Muscle of leg (tissue), 3 donors: ENCODE measurements at regions not wholly inside any gene's neighbourhood (a gene's known extent, or its start where the extent isn't known, plus 50 kb on each side); places are given as distances from the start of the nearest gene placed in this dataset.
A peak's percentile ranks its signal among the peaks of the same experiment; 100 is the strongest.

Experiments
- DNase-seq: peaks from one replicate; pipeline ENCODE4 v3.0.0; 2013
- H3K27ac ChIP-seq: one replicate; pipeline ENCODE4 v1.5.1; 2013; ENCODE audit warnings: mild to moderate bottlenecking, low read length, control low read depth
- H3K27me3 ChIP-seq: one replicate; pipeline ENCODE4 v1.6.1; 2013; ENCODE audit warnings: low read length; ENCODE audit not compliant: control insufficient read depth, insufficient read depth
- H3K36me3 ChIP-seq: one replicate; pipeline ENCODE4 v1.6.1; 2013; ENCODE audit warnings: low read length; ENCODE audit not compliant: control insufficient read depth, insufficient read depth
- H3K4me1 ChIP-seq: one replicate; pipeline ENCODE4 v1.6.1; 2013; ENCODE audit warnings: low read length; ENCODE audit not compliant: control insufficient read depth, insufficient read depth
- H3K4me3 ChIP-seq: one replicate; pipeline ENCODE4 v1.5.1; 2013; ENCODE audit warnings: low read length, control low read depth
- H3K9me3 ChIP-seq: replicated peaks from 2 replicates; pipeline ENCODE4 v1.6.1; 2013; ENCODE audit warnings: low read depth, low read length; ENCODE audit not compliant: control insufficient read depth
- WGBS: methylation state at CpG from one replicate; pipeline ENCODE4 v1.1.5; 2013; ENCODE audit warnings: missing lambda C conversion rate; ENCODE audit not compliant: insufficient coverage; 5-methylcytosine and 5-hydroxymethylcytosine counted together

DNA sequence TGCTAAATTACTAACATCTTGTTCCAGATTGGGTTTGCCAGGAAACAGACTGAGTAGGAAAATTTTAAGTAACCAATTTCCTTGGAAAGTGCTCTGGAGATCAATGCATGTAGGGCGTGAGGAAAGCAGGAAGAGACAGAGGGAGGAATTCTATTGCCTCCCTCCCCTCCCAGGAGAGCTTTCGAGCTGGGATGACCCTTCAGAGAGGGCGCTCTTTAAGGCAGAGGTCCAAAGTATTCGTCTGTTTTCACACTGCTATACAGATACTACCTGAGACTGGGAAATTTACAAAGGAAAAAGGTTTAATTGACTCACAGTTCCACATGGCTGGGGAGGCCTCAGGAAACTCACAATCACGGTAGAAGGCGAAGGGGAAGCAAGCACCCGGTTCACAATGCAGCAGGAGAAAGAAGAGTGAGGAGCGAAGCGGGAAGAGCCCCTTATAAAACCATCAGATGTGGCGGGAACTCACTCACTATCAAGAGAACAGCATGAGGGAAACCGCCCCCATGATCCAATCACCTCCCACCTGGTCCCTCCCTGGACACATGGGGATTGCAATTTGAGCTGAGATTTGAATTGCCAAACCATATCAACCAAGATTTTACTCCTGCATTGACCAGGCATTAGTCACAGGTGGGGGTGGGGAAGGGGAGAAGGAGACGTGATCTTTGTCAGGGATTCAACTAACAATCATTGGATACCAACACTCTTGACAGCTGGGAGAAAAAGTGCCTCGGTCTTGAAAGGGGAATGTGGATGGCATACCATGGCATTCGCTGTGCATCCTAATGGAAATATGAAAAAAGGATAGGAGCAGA is 63.8 kb downstream of the SLITRK2 start:
- Histone ChIP-seq H3K4me3 (no peak overlapping the region), H3K4me1 (no peaks in the 10 kb centered on the region), H3K9me3 (no peaks in the 10 kb centered on the region), H3K27ac (no peak overlapping the region), H3K27me3 (no peaks in the 10 kb centered on the region), H3K36me3 (no peaks in the 10 kb centered on the region)
- 20% methylated on average over 2 of the region's 14 CpGs for WGBS
- DNase-seq, result peak; percentile 32

DNA sequence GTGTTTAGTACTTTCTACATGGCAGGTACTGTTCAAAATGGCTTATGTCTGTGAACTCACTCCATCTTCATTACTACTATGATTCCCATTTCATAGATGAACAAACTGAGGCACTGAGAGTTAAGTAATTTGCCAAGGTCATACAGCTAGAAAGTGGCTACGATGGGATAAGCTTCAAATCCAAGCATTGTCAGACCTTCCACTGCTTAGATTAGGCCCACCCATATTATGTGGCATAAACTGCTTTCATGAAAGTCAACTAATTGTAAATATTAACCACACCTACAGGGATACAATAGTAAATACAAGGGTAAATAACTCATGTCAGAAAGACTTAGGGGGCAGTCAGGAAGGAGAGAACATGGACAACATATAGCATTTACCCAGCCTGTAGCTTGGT is 68.8 kb downstream of the SLITRK2 start:
- Histone ChIP-seq H3K27me3 (no peaks in the 10 kb centered on the region), H3K4me3 (no peak overlapping the region), H3K9me3 (peaks cover 4% of the 10 kb centered on the region), H3K36me3 (no peaks in the 10 kb centered on the region), H3K4me1 (no peaks in the 10 kb centered on the region), H3K27ac (no peak overlapping the region)
- no CpG with 5 or more reads among the region's 1 CpG for WGBS
- no peak for DNase-seq

DNA sequence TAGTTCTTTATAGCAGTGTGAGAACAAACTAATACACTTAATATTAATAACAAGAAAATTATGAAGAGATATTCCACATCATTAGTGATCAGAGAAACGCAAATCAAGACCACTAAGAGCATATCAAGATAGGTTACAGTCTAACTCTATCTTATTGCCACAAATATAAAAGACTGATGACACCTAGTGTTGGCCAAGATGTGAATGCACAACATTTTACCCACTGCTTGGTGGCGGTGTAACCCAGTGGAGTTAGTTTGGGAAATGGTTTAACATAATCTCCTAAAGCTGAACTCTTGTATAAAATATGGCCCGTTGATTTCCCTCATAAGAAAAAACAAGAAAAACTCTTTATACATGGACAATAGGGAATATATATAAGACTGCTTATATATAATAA is 92.4 kb downstream of the SLITRK2 start:
- no peak for DNase-seq
- no peak overlapping the region for H3K27ac ChIP-seq
- no peaks in the 10 kb centered on the region for H3K4me1 ChIP-seq
- no peaks in the 10 kb centered on the region for H3K9me3 ChIP-seq
- no CpG with 5 or more reads among the region's 3 CpGs for WGBS
- no peaks in the 10 kb centered on the region for H3K36me3 ChIP-seq
- H3K27me3 ChIP-seq, result no peaks in the 10 kb centered on the region
- no peak overlapping the region for H3K4me3 ChIP-seq

DNA sequence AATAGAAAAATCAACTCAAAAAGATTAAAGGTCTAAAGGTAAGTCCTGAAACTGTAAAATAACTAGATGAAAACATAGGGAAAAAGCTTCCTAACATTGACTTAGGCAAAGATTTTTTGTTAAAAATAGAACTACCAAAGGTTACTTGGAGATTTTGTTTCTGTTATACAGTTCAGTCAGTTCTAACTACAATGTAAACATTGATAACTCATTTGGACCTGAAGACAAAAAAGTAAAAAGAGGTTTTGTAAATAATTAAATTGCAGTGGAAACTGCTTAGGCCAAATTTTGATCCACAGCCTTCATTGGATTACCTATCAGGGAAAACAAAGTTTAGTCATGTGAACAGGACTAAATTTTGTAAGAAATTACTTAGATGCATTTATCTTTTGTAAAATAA is 101.8 kb downstream of the SLITRK2 start:
- Histone ChIP-seq H3K9me3 (no peaks in the 10 kb centered on the region), H3K4me3 (no peak overlapping the region), H3K4me1 (no peaks in the 10 kb centered on the region), H3K27ac (no peak overlapping the region), H3K27me3 (no peaks in the 10 kb centered on the region), H3K36me3 (no peaks in the 10 kb centered on the region)
- no peak for DNase-seq

DNA sequence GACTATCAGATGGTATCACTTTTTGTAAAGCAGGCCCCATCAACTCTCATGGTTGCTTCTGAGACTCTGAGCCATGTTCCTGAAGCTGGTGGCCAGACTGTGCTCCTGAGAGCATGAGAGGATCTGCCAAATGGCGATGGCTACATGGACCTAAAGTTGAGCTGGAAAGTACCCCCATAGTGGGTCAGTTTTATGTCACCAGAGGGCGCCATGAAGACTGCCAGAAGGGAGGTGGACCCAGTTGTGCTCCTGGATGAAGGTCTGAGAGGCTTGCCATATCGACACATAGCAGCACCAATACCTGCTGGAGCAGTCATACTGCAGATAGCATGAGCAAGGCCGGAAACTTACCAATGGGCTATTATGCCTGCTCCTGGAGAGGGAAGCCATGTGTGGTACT is 105.7 kb downstream of the SLITRK2 start:
- no peak for DNase-seq
- no peaks in the 10 kb centered on the region for H3K36me3 ChIP-seq
- no peak overlapping the region for H3K4me3 ChIP-seq
- no peaks in the 10 kb centered on the region for H3K27me3 ChIP-seq
- 59% methylated on average over 3 of the region's 4 CpGs for WGBS
- no peak overlapping the region for H3K27ac ChIP-seq
- H3K4me1 ChIP-seq, result no peaks in the 10 kb centered on the region
- peaks cover 2% of the 10 kb centered on the region for H3K9me3 ChIP-seq

DNA sequence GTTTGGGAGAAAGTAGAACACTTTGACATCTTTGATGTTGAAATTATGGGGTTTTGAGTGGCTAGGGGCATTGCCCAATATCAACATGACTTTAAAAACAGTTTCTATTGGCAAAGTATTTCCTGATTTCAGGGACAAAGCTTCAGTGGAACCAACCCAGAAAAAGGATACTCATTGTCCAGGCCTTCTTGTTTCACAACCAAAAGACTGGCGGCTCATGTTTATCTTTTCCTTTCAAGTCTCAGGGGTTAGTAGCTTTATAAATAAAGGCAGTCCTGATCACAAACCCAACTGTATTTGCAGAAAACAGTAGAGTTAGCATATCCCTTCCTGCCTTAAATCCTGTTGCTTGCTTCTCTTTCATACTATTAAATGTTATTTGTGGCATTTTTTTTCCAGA is 119.1 kb downstream of the SLITRK2 start:
- H3K9me3 ChIP-seq, result no peaks in the 10 kb centered on the region
- WGBS, result no CpG with 5 or more reads among the region's 1 CpG
- no peaks in the 10 kb centered on the region for H3K36me3 ChIP-seq
- H3K27me3 ChIP-seq, result no peaks in the 10 kb centered on the region
- H3K27ac ChIP-seq, result no peak overlapping the region
- no peak overlapping the region for H3K4me3 ChIP-seq
- no peaks in the 10 kb centered on the region for H3K4me1 ChIP-seq
- no peak for DNase-seq

DNA sequence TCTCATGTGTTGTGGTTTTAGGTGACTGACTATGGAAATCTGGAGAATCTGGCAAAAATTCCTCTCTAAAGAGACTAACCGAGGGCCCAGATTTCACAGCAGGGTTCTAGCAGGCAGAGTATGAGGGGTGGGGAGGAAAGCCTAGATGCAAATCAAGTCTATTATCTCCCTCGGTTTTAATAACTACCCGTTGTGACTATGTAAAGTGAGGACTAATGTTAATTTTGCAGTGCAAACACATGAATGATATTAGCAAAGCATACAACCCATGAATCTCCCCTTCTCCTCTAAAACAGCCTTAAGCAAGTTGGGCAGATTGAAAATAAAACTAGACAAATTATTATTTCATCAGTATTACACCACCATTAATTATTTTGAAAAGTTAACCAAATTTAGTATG is 131.4 kb downstream of the SLITRK2 start:
- Histone ChIP-seq H3K9me3 (no peaks in the 10 kb centered on the region), H3K4me1 (no peaks in the 10 kb centered on the region), H3K27me3 (no peaks in the 10 kb centered on the region), H3K4me3 (no peak overlapping the region), H3K36me3 (no peaks in the 10 kb centered on the region), H3K27ac (no peak overlapping the region)
- WGBS, result no CpG with 5 or more reads among the region's 3 CpGs
- DNase-seq, result no peak

DNA sequence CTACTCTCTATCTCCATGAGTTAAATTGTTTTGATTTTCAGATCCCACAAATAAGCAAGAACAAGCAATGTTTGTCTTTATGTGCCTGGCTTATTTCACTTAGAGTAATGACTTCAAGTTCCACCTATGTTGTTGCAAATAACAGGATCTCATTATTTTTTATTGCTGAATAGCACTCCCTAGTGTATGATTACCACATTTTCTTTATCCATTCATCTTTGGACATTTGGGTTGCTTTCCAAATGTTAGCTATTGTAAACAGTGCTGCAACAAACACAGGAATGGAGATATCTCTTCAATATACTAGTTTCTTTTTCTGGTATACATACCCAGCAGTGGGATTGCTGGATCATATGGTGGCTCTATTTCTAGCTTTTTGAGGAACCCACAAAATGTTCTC is 136.0 kb downstream of the SLITRK2 start:
- H3K9me3 ChIP-seq, result no peaks in the 10 kb centered on the region
- no peak overlapping the region for H3K4me3 ChIP-seq
- DNase-seq, result no peak
- H3K36me3 ChIP-seq, result no peaks in the 10 kb centered on the region
- no peaks in the 10 kb centered on the region for H3K27me3 ChIP-seq
- no peaks in the 10 kb centered on the region for H3K4me1 ChIP-seq
- H3K27ac ChIP-seq, result no peak overlapping the region

DNA sequence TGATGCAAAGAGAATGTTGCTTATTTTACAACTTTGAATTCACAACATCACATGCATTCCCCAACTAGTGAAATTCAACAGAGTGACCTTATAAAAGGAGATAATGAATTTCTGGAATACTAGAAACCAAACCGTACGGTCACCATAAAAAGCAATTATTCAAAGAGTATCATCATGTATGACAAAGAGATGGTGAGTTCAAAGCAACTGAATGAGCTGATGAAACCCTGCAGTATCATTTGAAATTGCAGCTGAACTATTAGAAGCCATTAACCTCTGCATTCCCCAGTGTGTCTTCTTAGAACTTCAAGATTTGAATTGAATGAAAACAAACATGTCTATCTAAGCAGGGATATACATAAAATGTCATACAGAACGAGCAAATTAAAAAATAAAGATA is 172.4 kb downstream of the SLITRK2 start:
- Histone ChIP-seq H3K4me1 (no peaks in the 10 kb centered on the region), H3K27ac (no peak overlapping the region), H3K9me3 (peaks cover 5% of the 10 kb centered on the region), H3K36me3 (no peaks in the 10 kb centered on the region), H3K4me3 (no peak overlapping the region), H3K27me3 (no peaks in the 10 kb centered on the region)
- no CpG with 5 or more reads among the region's 3 CpGs for WGBS
- DNase-seq, result no peak

DNA sequence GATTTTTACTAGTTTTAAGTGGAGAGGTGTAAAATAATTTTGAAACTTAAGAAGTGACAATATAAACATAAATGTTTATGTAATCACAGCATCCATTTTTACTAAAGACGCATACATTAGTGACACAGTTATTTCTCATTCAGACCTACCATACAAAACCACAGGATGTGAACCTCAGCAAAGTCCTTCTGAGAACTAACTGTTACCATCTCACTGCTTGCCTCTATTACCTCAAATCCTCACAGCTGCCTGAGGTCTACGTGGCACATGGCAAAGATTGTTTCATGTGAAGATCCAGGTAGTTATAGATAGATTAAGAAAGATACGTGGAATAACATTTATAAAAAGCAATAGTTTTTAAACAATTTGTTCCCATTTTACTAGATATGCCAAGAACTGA is 189.0 kb downstream of the SLITRK2 start:
- no peak overlapping the region for H3K4me3 ChIP-seq
- H3K4me1 ChIP-seq, result no peaks in the 10 kb centered on the region
- no peaks in the 10 kb centered on the region for H3K9me3 ChIP-seq
- no CpG with 5 or more reads among the region's 3 CpGs for WGBS
- no peak overlapping the region for H3K27ac ChIP-seq
- H3K36me3 ChIP-seq, result no peaks in the 10 kb centered on the region
- H3K27me3 ChIP-seq, result no peaks in the 10 kb centered on the region
- no peak for DNase-seq

DNA sequence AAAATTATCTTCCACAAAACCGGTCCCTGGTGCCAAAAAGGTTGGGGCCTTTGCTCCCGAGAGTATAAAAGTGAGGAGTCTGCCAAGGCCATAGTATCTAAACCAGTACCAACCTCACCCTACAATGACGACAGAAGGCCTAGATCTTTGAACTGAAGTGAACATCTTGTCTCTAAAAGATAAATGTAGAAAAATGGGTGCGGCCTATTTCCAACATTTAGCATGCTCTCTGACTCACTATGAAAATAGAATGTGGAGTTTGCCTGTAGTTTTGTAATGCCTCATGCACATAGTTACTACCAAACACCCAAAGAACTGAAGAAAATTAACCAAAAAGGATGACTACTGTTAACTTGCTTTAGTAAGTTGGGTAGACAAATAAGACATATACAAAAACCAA is 218.4 kb downstream of the SLITRK2 start:
- no peak overlapping the region for H3K4me3 ChIP-seq
- H3K4me1 ChIP-seq, result no peaks in the 10 kb centered on the region
- no peak overlapping the region for H3K27ac ChIP-seq
- H3K9me3 ChIP-seq, result no peaks in the 10 kb centered on the region
- DNase-seq, result no peak
- H3K27me3 ChIP-seq, result no peaks in the 10 kb centered on the region
- no CpG with 5 or more reads among the region's 4 CpGs for WGBS
- no peaks in the 10 kb centered on the region for H3K36me3 ChIP-seq
